Right renal cortex interstitium (tissue), 3 donors: ENCODE measurements at regions not wholly inside any gene's neighbourhood (a gene's known extent, or its start where the extent isn't known, plus 50 kb on each side); places are given as distances from the start of the nearest gene placed in this dataset.
"Not testable (repeated sequence)": the region's sequence is repeated elsewhere in the genome, so short reads cannot be mapped to it uniquely, and the experiment has no call there.

Experiments
- DNase-seq, 3 donors: peaks; one replicate each; pipeline ENCODE4 v3.0.0-alpha.2; 2013; ENCODE audit warnings: low read depth in 3 of 3, low spot score in 2 of 3

DNA sequence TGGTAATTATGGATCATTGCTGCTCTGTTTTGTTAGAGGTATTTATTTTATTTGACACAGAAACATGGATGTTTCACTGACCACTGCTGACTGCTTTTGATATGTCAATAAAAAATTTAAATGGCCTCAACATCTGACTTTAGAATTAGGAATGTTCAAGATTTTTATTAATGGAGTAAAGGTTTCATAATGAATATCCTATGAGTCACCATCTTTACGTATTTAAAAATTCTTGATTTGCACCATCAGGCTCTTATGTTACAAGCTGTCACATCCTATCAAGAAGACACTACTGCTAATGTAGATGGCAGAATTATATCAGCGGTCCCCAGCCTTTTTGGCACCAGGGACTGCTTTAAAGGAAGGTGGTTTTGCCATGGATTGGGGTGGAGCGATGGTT is 578.7 kb upstream of the NRP1 start:
- no peak for DNase-seq

DNA sequence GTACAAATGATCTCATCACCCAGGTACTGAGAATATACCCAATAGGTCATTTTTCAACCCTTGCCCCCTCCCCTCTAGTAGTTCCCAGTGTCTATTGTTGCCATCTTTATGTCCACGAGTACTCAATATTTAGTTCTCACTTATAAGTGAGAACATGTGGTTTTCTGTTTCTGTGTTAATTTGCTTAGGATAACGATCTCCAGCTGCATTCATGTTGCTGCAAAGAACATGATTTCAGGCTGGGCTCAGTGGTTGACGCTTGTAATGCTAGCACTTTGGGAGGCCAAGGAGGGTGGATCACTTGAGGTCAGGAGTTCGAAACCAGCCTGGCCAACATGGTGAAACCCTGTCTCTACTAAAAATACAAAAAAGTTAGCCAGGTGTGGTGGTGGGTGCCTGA is 575.0 kb upstream of the NRP1 start:
- not testable (repeated sequence) for DNase-seq

DNA sequence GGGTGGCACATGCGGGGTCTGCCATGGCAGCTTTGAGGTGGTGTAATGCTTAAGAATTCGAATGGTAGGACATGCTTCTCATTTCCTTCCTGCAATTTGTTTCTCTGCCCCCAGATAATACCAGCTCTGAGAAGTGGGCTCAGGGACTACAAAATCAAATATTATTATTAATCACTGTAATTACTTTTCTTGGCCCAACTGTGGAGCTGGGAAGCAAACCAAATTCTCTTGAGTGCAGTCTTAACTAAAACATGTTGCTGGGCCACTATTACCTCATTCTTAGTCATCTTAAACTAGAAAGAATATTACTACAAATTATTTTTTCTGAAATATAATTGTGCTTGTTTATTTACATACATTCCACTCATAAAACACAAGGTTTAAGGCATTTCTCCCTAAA is 566.7 kb upstream of the NRP1 start:
- DNase-seq = no peak

DNA sequence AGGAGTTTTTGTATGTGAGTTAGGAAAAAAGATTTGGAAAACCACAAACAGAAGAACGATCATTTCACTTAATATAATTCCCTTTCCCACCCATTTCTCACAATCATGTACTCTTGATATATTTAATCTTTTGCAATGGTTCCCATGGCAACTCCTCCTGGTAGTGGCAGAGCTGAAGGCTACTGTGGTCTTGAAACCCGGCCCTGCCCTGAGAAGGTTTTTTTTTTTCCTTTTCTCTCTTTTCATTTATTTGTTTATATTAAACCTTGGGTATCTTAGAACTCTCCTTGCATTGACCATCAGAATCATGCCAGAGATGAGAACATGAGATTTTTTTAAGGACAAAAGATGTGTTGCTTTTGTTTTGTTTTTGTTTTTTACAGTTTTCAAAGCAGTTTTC is 566.1 kb upstream of the NRP1 start:
- DNase-seq = no peak

DNA sequence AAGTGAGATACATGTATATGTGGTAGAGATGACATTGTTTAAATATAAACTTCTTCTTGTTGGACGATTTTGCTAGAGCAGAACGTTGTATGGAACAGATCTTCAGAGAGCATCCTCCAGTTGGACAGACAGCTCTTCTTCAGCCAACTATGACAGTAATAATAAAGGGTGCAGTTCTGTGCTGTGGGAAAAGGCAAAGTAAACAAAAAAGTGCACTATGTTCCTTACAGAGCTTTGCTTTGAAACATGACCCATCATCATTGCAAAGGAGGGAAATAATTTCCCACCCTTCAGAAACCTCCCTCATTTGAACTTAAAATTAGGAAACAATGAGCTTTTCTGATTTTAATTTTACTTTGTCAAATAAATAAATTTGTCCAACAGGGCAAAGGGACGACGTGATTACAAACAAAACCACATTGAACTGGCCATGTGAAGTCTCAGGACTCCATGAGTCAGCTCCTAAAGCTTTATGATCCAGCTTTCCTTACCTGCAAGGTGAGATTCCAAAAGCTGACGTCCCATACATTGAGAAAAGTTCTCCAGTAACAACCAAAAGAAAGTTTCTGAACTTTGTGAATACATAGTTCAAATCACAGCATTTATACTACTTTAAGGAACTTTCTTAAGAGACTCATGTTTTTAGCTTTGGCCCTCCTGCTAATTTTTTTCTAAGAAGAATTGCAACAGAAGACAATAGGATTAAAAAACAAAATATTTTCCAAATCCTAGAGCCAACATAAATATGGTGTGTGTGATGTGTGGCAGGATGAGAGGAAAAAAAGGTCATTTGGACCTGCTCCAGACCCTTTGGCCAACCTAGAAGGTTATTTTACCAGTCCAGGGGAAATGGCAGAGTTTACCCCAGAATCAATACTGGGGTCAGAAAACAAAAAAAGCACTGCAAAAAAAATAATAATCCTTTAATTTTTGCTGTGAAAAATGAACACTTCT is 565.4 kb upstream of the NRP1 start:
- no peak for DNase-seq

DNA sequence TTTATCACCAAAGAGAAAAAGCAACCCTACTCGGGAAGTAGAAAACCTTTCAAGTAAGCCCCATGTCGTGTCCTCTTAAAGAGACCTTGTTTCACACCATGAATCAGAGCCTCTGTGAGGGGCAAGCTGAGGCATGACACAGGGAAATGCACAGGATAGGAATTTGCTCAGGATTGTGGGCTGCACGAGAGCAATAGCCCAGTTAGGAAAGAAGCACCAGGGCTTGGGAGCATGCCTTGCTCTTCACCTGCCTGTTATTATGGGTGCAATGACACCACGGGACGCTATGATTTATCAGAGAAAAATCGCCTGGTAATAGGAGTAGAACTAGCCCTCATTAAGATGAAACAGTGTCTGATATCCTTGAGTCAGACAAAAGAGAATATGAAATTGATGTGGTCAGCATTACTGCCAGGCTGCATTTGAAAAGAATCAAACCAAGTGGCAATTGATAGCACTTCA is 562.9 kb upstream of the NRP1 start:
- no peak for DNase-seq

DNA sequence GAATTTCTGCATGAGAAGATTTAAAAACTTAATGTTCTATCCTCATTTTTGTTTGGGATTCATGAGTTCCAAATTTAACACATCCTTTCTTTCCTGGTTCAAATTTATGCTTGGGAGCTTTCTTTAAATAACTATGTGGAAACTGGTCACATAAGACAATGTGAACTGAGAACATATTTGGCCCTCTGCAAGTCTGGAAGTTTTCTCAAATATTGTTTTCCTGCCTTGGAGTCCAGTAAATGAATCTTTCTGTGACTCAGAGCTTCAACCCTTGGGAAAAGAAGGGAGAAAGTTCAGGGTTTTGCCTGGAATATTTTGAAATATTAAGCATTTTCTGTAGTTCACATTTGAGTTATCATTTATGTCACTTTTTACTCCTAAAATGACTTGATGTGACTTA is 559.0 kb upstream of the NRP1 start:
- no peak for DNase-seq

DNA sequence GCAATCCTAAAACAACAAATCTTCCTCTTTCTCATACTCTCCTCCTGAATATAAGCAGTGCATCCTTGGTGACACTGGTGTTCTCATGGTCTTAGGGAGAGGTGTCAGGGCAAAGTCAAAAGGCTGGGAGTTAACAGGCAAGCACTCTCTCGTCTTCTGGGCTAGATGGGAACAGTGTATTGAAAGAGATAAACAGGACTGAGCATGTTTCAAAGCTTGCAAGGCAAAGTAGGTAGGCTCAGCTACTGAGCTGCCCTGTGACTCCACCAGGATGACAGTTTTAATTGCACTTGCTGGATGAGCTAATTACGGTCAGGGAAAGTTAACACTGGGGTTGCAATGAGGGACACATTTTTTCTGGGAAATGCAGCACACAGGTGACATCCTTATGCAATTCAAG is 554.9 kb upstream of the NRP1 start:
- no peak for DNase-seq

DNA sequence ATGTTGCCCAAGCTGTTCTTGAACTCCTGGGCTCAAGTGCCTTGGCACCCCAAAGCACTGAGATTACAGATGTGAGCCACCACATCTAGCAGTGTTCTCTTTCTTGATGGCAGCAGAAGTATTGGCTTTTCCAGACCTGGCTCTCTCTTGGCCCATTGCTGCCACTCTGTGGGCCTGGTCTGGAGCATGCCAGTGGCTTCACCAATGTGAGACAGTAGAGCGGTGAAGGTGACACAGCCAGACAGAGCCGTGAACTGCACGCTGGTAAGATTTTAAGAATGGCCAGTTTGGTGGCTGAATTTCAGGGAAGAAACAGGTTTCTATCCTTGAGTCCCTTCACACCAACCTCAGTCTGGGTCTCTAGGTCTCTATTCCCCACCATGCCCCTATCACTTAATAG is 552.7 kb upstream of the NRP1 start:
- DNase-seq = no peak

DNA sequence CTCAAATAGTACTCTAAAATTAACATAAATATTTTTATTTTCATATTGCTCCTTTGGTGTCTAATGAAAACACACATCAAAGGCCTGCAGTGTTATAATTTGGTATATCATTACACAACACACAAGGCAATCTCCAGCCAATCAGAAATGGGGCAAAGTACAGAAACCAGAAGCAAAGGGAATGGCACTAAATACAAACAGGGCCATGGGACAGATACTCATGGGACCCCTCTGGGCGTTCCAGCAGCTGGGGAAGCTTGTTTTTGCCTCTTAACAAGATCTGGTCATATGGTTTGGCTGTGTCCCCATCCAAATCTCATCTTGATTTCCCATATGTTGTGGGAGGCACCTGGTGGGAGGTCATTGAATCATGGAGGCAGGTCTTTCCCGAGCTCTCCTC is 551.8 kb upstream of the NRP1 start:
- no peak for DNase-seq

DNA sequence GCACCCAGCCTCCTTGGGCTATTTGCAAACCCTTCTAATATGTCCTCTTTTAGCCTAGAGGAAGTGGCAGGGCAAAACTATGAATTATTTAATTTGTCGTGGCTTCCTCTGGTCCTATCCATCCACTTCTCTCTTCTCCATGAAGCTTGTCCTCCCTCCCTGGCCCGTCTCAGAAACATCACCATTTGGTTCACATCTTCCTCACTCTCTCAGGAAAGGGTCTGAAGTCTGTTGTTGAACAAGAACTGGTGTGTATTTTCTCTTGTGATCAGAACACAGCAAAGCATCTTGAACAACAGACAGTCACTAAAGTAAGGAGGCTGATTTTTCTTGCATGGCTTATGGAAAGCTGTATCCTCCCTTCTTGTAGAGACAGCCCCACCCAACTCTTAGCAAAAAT is 550.1 kb upstream of the NRP1 start:
- DNase-seq = no peak

DNA sequence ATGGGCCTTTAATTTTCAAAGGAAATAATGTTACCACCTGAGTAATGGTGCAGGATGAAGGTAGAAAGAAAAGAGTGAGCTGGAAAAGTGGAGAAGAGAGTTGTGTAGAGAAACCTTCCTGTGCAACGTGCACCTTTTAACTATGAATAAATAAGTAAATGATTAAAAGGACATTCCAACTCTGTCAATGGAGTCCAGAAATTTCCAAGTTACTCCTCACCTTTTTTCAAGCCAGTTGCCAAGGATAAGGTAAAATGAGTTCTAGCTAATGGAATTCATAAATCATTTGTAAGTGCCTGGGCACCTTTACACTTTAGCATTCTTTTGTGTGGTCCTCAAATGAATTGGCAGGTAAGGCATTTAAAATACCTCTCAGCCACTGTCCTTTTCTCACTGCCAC is 549.4 kb upstream of the NRP1 start:
- no peak for DNase-seq

DNA sequence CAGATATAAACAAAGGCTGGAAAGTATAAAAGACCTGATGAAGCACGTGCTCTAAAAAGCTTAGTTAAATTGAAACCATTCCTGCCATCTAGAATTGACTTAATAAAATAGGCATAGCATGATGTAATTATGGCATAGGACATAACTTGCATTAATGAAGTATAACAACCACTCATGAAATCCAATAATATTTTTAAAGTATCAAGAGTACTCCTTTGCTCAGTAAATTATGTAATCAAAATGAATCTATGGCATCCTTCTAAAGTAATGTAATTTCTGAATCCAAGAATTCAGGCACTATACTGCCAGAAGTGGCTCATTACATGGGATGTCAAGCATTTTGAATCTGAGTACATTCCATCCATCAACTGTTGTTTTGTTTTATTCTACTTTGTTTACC is 548.5 kb upstream of the NRP1 start:
- no peak for DNase-seq

DNA sequence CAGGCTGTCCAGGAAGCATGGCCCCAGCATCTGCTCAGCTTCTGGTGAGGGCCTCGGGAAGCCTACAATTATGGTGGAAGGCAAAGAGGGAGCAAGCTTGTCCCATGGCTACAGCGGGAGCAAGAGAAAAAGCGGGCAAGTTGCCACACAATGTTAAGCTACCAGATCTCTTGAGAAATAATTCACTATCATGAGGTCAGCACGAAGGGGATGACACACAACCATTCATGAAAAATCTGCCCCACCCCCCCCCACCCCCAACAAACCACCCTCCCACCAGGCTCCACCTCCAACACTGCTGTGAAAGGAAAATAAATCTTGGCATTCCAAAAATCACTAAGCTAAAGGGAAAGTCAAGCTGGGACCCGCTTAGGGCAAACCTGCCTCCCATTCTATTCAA is 545.8 kb upstream of the NRP1 start:
- DNase-seq = no peak

DNA sequence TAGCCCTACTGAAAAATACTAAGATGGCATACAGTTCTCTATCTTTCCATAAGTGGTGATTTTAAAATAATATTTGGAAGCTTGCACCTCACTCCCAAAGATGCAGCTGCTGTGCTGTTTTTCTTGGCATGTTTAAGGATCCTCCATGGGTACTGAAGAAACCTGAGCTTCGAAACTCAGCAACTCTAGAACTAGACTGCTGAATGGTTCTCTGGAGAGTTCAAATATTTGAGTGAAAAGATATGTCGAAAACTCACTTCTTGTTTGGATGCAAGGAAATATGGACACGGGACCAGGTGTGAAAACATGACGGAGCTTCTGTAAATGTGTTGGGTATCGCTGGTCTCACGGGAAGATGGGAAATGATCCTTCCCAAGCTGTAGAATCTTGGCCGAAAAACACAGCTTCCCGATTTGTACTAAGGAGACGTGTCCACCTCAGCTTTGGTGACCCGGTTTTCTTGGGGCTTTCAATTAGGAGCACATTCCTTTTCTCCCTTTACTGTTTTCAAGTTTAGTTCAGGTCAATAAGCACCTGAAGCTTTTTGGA is 543.8 kb upstream of the NRP1 start:
- DNase-seq = no peak

DNA sequence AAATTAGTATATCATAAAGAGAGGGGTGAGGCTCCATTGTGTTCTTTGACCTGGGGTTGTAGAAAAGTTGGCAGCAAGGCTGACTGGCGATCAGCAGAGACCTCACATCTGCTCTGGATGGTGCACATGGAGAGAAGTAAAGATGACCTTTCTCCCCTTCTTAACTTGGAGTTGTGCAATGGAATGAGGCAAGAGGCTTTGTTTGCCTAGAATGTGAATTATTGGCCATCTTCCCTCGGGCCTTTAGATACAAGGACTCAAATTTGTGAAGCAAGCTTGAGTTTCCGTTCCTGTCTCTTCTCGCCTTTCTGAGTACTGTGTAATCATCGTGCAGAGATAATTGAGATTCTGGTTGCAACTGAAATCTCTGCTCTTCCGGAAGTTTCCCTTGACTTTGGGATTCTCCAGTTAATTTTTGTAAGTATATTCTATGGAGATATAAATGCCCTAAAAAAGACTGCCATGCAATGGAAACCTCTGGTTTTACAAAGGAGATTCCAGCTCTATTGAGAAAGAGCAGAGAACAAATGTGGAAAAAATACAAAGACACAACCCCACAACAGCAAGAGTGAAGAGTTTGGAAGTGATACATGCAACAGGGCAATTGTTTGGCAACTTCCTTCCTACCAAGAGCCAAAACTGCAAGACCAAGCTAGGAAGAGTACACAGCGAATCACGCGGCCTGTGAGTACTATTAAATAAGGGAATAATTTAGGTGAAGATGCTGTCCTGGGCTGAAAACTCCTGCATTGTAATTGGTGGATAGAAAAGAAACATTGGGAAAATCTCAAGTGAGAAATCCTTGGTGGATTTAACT is 542.3 kb upstream of the NRP1 start:
- no peak for DNase-seq

DNA sequence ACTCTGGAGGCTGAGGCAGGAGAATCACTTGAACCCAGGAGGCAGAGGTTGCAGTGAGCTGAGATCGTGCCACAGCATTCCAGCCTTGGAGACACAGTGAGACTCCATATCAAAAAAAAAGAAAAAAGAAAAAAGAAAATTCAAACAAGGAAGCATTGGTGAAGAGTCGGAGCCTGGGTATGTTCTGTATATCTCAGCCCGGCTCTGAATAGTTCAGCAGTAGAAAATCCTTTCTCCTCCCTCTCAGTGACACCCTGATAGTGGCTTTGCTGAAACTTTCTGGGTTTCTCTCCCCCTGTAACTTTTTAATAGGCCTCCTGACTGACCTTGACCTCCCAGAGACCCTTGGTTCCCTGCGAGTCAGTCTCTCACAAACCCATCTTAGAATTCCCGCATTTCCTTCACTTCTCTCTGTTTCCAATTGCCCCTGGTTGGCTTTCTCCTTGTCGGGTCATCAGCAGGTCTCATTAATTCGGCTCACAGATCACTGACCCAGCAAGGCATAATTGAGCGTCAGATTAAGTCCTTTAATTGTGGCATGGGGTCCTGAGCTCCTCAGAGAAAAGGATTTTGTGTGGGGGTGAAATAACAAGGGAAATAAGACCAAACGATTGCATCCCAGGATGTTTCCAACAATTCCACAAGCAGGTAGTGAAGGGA is 541.6 kb upstream of the NRP1 start:
- DNase-seq = no peak

DNA sequence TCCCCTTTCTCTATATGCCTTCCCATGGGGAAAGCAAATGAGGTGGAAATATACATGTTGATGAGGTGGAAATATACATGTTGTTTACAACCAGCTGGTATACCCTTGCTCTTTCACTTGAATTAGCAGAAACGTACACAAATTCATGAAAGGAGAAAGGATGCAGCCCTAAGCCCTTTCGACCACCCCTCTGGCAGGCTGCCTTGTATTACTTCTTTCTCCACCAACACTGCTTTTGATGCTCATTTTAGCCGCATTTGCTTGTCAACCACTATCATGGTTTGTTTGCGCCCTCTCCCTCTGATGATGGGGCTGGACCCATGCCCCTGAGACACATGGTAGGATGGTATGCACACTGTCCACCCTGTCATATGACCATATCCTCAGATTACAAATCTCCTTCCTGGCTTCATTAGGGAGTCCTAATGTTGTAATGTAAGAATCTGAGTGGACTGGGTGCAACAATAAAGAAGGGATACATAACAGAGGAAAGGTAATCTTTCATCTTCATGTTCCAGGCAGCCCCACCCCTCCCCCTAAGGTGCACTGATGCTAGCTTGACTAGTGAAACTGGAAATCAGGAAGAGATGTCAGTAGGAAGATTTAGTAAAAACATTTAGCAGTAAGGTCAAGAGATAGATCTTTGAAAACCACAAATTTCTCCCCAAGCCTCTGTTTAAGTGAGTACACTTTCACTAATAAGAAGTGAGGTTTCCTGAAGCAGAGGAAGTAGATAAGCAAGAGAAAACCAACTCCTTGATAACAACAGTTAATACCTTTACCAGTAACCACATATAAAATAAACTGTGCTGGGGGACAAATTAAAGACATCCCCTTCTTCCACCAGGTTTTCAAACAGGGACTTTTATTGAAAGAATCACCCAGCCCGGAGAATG is 536.8 kb upstream of the NRP1 start:
- no peak for DNase-seq

DNA sequence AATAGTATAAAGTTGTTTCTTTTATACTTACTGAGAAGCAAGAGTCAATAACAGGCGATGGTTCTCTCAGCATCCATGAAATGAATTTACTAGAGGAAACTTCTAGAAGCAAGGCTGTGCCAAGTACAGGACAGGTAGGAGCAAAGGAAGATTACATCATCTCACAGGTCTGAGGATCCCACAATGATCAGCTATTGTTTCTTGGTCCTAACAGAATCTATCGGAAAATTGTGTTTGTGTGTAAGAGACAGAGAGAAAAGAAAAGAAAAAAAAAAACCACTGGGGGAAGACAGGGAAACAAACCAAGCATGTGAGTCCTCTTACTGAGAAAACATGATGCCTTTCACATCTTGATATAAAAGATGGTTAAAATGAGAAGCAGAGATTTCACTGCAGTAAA is 535.0 kb upstream of the NRP1 start:
- DNase-seq = no peak

DNA sequence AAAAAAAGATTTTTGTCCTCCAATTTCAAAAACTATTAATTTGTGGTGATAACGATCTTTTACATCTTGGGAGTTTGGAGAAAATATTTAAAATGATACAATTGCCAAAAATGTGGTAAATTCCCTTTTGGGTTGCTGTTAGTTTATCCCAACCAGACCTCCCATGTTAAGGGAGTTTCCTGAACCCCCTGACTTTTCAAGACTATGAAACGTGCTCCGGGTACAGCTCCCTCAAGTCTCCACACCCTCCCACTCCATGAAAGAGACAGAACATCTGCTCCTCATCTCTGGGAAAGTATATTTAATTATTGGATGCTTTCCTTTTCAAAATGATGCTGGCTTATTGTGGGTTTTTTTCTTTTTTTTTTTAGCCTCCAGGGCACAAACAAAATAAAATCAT is 534.6 kb upstream of the NRP1 start:
- peak in 1 of 3 donors; percentile 25 for DNase-seq
